ENCODE measurements at regions not wholly inside any gene's neighbourhood (a gene's known extent, or its start where the extent isn't known, plus 50 kb on each side); places are given as distances from the start of the nearest gene placed in this dataset.

DNA sequence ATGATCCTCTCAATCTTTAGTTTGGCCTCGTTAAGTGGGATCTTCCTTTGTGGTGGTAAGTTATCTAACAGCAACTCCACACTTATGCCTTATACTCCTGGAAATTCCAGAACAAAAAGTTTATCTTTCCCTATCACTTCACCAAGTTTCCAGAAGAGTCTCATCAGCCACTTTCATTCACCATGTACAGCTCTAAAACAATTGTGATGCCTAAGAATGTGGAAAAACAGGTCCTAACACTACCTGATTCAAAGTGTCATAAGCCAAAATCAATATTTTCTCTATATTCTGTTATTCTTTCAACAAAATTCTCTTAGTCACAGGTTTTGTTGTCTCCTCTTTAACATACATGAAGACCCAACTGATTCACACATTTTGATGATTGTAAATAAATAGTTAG is 342.4 kb upstream of the TYRP1 start:
- Mint-ChIP-seq H3K27ac (ENCODE audit: unreplicated experiment) (no peak overlapping the region), H3K4me3 (ENCODE audit: unreplicated experiment) (no peak overlapping the region), H3K4me1 (ENCODE audit: unreplicated experiment) (no peaks in the 10 kb centered on the region), H3K36me3 (ENCODE audit: unreplicated experiment) (no peaks in the 10 kb centered on the region), H3K9me3 (ENCODE audit: unreplicated experiment) (no peaks in the 10 kb centered on the region), H3K27me3 (ENCODE audit: unreplicated experiment) (no peaks in the 10 kb centered on the region)
- TF ChIP-seq, protein P1, sequence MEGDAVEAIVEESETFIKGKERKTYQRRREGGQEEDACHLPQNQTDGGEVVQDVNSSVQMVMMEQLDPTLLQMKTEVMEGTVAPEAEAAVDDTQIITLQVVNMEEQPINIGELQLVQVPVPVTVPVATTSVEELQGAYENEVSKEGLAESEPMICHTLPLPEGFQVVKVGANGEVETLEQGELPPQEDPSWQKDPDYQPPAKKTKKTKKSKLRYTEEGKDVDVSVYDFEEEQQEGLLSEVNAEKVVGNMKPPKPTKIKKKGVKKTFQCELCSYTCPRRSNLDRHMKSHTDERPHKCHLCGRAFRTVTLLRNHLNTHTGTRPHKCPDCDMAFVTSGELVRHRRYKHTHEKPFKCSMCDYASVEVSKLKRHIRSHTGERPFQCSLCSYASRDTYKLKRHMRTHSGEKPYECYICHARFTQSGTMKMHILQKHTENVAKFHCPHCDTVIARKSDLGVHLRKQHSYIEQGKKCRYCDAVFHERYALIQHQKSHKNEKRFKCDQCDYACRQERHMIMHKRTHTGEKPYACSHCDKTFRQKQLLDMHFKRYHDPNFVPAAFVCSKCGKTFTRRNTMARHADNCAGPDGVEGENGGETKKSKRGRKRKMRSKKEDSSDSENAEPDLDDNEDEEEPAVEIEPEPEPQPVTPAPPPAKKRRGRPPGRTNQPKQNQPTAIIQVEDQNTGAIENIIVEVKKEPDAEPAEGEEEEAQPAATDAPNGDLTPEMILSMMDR (IDR thresholded peaks at IDR 0.05), result no peak
- DNase-seq (ENCODE audit: extremely low spot score, unreplicated experiment), result no peak

DNA sequence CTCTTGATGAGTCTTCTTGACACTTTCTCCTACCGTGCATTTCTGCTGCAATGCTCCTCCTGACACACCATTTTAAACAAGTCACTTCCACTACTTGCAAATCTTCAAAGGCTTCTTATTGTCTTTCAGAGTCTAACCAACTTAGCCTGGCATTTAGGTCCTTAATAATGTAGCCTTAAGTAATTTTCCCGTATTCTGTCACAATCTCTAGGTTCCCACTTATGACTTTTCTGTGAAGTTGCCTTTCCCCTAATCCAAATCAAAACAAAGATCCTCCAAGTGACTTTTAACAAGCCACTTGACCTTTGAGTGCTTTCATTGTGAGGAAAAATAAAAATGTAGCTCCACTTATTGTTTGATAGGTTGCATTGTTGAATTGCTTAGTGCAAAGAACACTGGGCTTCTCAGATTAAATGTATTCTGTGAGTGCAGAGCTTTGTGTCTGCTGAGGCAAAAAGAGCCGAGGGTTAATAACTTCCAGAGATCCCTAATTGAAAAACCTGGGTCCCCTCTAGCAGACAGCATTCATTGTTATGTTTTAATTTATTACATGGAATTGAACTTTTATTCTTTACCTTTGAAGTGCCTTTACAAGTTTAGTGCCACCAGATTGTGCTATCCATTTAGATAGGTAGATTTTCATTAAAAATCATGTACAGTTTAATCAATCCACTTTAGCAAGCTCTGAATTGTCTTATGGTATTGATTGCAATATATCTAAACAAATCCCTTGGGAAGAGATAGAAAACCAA is 341.7 kb upstream of the TYRP1 start:
- TF ChIP-seq, protein P1 (IDR thresholded peaks at IDR 0.05), result no peak
- H3K36me3 Mint-ChIP-seq (ENCODE audit: unreplicated experiment), result no peaks in the 10 kb centered on the region
- H3K9me3 Mint-ChIP-seq (ENCODE audit: unreplicated experiment), result no peaks in the 10 kb centered on the region
- no peak for DNase-seq (ENCODE audit: extremely low spot score, unreplicated experiment)
- H3K27me3 Mint-ChIP-seq (ENCODE audit: unreplicated experiment), result no peaks in the 10 kb centered on the region
- no peak overlapping the region for H3K27ac Mint-ChIP-seq (ENCODE audit: unreplicated experiment)
- H3K4me1 Mint-ChIP-seq (ENCODE audit: unreplicated experiment), result no peaks in the 10 kb centered on the region
- no peak overlapping the region for H3K4me3 Mint-ChIP-seq (ENCODE audit: unreplicated experiment)

DNA sequence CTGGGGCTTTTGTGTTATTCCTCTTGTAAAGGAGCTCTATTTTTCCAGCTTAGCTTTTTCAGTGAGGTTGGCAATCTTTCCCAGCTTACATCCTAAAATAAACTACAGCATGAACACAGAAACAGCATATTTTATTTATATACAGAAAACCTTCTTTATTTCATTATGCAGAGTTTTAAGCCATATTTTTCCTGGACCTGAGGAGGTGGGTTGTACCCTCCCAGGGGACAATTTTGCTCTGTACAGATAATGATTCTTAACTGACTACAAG is 341.2 kb upstream of the TYRP1 start:
- Mint-ChIP-seq H3K9me3 (ENCODE audit: unreplicated experiment) (no peaks in the 10 kb centered on the region), H3K27ac (ENCODE audit: unreplicated experiment) (no peak overlapping the region), H3K4me3 (ENCODE audit: unreplicated experiment) (no peak overlapping the region), H3K27me3 (ENCODE audit: unreplicated experiment) (no peaks in the 10 kb centered on the region), H3K4me1 (ENCODE audit: unreplicated experiment) (no peaks in the 10 kb centered on the region), H3K36me3 (ENCODE audit: unreplicated experiment) (no peaks in the 10 kb centered on the region)
- TF ChIP-seq, protein P1 (IDR thresholded peaks at IDR 0.05), result no peak
- no peak for DNase-seq (ENCODE audit: extremely low spot score, unreplicated experiment)

DNA sequence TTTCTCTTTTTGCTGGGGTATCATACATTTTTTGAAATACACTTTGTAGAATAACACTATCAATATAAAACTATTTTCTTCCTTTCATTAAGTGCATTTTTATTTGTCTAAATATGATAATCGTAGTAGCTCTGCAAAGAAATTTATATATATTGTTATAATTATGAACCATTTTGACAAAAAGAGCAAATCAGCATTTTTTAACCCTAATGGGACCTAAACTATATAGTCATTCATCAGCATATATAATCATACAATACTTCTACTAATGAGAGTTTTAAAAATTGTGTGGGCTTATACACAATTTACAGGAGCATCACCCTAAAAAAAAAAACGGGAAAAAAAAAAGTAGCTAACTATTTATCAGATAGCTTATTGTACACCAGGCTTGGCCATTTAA is 329.7 kb upstream of the TYRP1 start:
- Mint-ChIP-seq H3K27me3 (ENCODE audit: unreplicated experiment) (no peaks in the 10 kb centered on the region), H3K9me3 (ENCODE audit: unreplicated experiment) (no peaks in the 10 kb centered on the region), H3K27ac (ENCODE audit: unreplicated experiment) (no peak overlapping the region), H3K36me3 (ENCODE audit: unreplicated experiment) (no peaks in the 10 kb centered on the region), H3K4me3 (ENCODE audit: unreplicated experiment) (no peak overlapping the region), H3K4me1 (ENCODE audit: unreplicated experiment) (no peaks in the 10 kb centered on the region)
- DNase-seq (ENCODE audit: extremely low spot score, unreplicated experiment), result no peak
- TF ChIP-seq, protein P1 (IDR thresholded peaks at IDR 0.05), result no peak

DNA sequence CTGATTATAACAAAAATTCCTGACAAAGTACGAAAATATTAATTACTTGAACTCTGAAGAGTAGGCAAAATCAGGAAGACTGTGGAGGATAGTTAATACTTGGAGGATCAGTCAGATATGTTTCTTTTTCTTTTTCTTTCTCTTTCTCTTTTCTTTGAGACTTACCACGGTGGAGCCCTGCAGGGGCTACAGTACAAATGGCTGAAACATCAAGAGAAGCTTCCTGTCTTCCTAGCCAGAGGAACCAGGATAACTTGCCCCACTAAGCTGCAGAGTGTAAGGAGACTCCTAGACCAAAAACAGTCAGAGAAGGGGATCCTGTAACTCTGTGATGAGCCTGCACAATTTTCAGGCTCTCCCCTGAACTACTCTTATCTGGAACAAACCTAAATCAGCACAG is 324.6 kb upstream of the TYRP1 start:
- H3K4me3 Mint-ChIP-seq (ENCODE audit: unreplicated experiment), result no peak overlapping the region
- TF ChIP-seq, protein P1 (IDR thresholded peaks at IDR 0.05), result no peak
- H3K27ac Mint-ChIP-seq (ENCODE audit: unreplicated experiment), result no peak overlapping the region
- H3K9me3 Mint-ChIP-seq (ENCODE audit: unreplicated experiment), result no peaks in the 10 kb centered on the region
- no peaks in the 10 kb centered on the region for H3K27me3 Mint-ChIP-seq (ENCODE audit: unreplicated experiment)
- H3K36me3 Mint-ChIP-seq (ENCODE audit: unreplicated experiment), result no peaks in the 10 kb centered on the region
- no peaks in the 10 kb centered on the region for H3K4me1 Mint-ChIP-seq (ENCODE audit: unreplicated experiment)
- no peak for DNase-seq (ENCODE audit: extremely low spot score, unreplicated experiment)

Data from osteocyte (in vitro differentiated cells).